ENCODE measurements at regions not wholly inside any gene's neighbourhood (a gene's known extent, or its start where the extent isn't known, plus 50 kb on each side); places are given as distances from the start of the nearest gene placed in this dataset.

DNA sequence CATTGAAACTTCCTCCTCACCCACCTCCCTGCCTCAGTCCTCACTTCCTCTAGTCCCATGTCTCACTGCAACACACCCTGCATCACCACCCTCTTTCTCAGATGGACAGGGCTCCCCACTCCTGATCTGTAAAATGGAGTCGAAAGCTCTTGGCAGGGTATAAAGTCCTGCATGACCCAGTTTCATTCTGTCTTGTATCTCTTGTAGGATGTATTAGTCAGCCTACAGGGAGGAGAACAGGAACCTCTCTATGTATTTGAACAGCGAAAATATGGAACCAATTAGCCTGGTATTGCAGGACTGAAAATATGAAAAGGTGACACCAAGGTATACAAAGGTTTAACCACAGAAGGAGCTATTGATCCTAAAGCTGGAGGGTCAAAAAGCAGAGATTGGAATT, 156.9 kb upstream of the SNX19 start:
- no peak for TF ChIP-seq EZH2phosphoT487 (IDR thresholded peaks at IDR 0.05; ENCODE audit: low read depth)
- TF ChIP-seq, protein P1, sequence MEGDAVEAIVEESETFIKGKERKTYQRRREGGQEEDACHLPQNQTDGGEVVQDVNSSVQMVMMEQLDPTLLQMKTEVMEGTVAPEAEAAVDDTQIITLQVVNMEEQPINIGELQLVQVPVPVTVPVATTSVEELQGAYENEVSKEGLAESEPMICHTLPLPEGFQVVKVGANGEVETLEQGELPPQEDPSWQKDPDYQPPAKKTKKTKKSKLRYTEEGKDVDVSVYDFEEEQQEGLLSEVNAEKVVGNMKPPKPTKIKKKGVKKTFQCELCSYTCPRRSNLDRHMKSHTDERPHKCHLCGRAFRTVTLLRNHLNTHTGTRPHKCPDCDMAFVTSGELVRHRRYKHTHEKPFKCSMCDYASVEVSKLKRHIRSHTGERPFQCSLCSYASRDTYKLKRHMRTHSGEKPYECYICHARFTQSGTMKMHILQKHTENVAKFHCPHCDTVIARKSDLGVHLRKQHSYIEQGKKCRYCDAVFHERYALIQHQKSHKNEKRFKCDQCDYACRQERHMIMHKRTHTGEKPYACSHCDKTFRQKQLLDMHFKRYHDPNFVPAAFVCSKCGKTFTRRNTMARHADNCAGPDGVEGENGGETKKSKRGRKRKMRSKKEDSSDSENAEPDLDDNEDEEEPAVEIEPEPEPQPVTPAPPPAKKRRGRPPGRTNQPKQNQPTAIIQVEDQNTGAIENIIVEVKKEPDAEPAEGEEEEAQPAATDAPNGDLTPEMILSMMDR (IDR thresholded peaks at IDR 0.05; ENCODE audit: low read depth, low read length): no peak

Measured in OCI-LY3 (cell line).